ENCODE measurements at regions not wholly inside any gene's neighbourhood (a gene's known extent, or its start where the extent isn't known, plus 50 kb on each side); places are given as distances from the start of the nearest gene placed in this dataset.
A peak's percentile ranks its signal among the peaks of the same experiment; 100 is the strongest.

- peak; percentile 12 for TF ChIP-seq CTCF (IDR thresholded peaks at IDR 0.05; ENCODE audit: low read depth, low read length, missing control alignments)
- in situ Hi-C loops (cut with HindIII; ENCODE audit: low sequenced_read_pairs): no loop called here
- no peak for DNase-seq (ENCODE audit: low read depth)
- H3K4me3 ChIP-seq (ENCODE audit: low read depth, low read length): no peak overlapping the region
These were observed 160.9 kb upstream of the BMPER start for GRCh38 chr7:33744293-33745075.

- in situ Hi-C loops (cut with HindIII; ENCODE audit: low sequenced_read_pairs): no loop called here
- DNase-seq (ENCODE audit: low read depth): no peak
- H3K4me3 ChIP-seq (ENCODE audit: low read depth, low read length): no peak overlapping the region
- TF ChIP-seq CTCF (IDR thresholded peaks at IDR 0.05; ENCODE audit: low read depth, low read length, missing control alignments): no peak
These were observed 159.4 kb upstream of the BMPER start for GRCh38 chr7:33745934-33746333.

- in situ Hi-C loops (cut with HindIII; ENCODE audit: low sequenced_read_pairs): no loop called here
These were observed 156.5 kb upstream of the BMPER start for GRCh38 chr7:33748793-33749192.

GRCh38 chr7:33750177-33750576, 155.2 kb upstream of the BMPER start:
- no peak overlapping the region for H3K4me3 ChIP-seq (ENCODE audit: low read depth, low read length)
- in situ Hi-C loops (cut with HindIII; ENCODE audit: low sequenced_read_pairs): no loop called here
- no peak for TF ChIP-seq CTCF (IDR thresholded peaks at IDR 0.05; ENCODE audit: low read depth, low read length, missing control alignments)
- DNase-seq (ENCODE audit: low read depth): peak; percentile 62

More at GRCh38 chr7:33748793-33749192, 156.5 kb upstream of the BMPER start:
- no peak for DNase-seq (ENCODE audit: low read depth)
- TF ChIP-seq CTCF (IDR thresholded peaks at IDR 0.05; ENCODE audit: low read depth, low read length, missing control alignments): no peak
- no peak overlapping the region for H3K4me3 ChIP-seq (ENCODE audit: low read depth, low read length)

- no peak for DNase-seq (ENCODE audit: low read depth)
- in situ Hi-C loops (cut with HindIII; ENCODE audit: low sequenced_read_pairs): no loop called here
- no peak for TF ChIP-seq CTCF (IDR thresholded peaks at IDR 0.05; ENCODE audit: low read depth, low read length, missing control alignments)
- no peak overlapping the region for H3K4me3 ChIP-seq (ENCODE audit: low read depth, low read length)
These were observed 153.9 kb upstream of the BMPER start for GRCh38 chr7:33751443-33751842.

GRCh38 chr7:33753881-33754525, 151.3 kb upstream of the BMPER start:
- no peak overlapping the region for H3K4me3 ChIP-seq (ENCODE audit: low read depth, low read length)
- in situ Hi-C loops (cut with HindIII; ENCODE audit: low sequenced_read_pairs): no loop called here
- TF ChIP-seq CTCF (IDR thresholded peaks at IDR 0.05; ENCODE audit: low read depth, low read length, missing control alignments): no peak
- DNase-seq (ENCODE audit: low read depth): no peak
